NCI-H2107 treated with DMSO at 0.1 percent for 48 hours (cell line): ENCODE measurements at regions not wholly inside any gene's neighbourhood (a gene's known extent, or its start where the extent isn't known, plus 50 kb on each side); places are given as distances from the start of the nearest gene placed in this dataset.

ENCODE experiments used
- DNase-seq: peaks from one replicate; lab custom pipeline; 2025; ENCODE audit not compliant: unreplicated experiment; lab: John Stamatoyannopoulos, UW

GRCh38 chr13:21997726-21998125, 326.9 kb downstream of the FGF9 start:
- no peak for DNase-seq

- no peak for DNase-seq
These were observed 327.6 kb downstream of the FGF9 start for GRCh38 chr13:21998279-21998990.

GRCh38 chr13:21999666-22000065, 328.8 kb downstream of the FGF9 start:
- DNase-seq = no peak

GRCh38 chr13:22000191-22000590, 329.3 kb downstream of the FGF9 start:
- DNase-seq = no peak

GRCh38 chr13:22001336-22001735, 330.5 kb downstream of the FGF9 start:
- no peak for DNase-seq

- no peak for DNase-seq
These were observed 332.0 kb downstream of the FGF9 start for GRCh38 chr13:22002893-22003292.

- DNase-seq = no peak
These were observed 338.6 kb downstream of the FGF9 start for GRCh38 chr13:22009500-22009899.

GRCh38 chr13:22009937-22010336, 339.1 kb downstream of the FGF9 start:
- no peak for DNase-seq

- no peak for DNase-seq
These were observed 341.8 kb downstream of the FGF9 start for GRCh38 chr13:22012686-22013085.

- no peak for DNase-seq
These were observed 343.6 kb downstream of the FGF9 start for GRCh38 chr13:22014469-22014868.

- no peak for DNase-seq
These were observed 346.4 kb downstream of the FGF9 start for GRCh38 chr13:22017226-22017625.

- no peak for DNase-seq
These were observed 347.4 kb downstream of the FGF9 start for GRCh38 chr13:22018076-22018835.

- DNase-seq = no peak
These were observed 347.9 kb downstream of the FGF9 start for GRCh38 chr13:22018836-22019210.

- no peak for DNase-seq
These were observed 353.6 kb downstream of the FGF9 start for GRCh38 chr13:22024381-22024994.

GRCh38 chr13:22027566-22027965, 356.7 kb downstream of the FGF9 start:
- no peak for DNase-seq

GRCh38 chr13:22028831-22029230, 358.0 kb downstream of the FGF9 start:
- no peak for DNase-seq

- DNase-seq = no peak
These were observed 359.4 kb downstream of the FGF9 start for GRCh38 chr13:22030321-22030720.

- no peak for DNase-seq
These were observed 360.9 kb downstream of the FGF9 start for GRCh38 chr13:22031702-22032286.

- DNase-seq = no peak
These were observed 362.0 kb downstream of the FGF9 start for GRCh38 chr13:22032905-22033304.

GRCh38 chr13:22039961-22040360, 369.1 kb downstream of the FGF9 start:
- no peak for DNase-seq

GRCh38 chr13:22040810-22041364, 370.0 kb downstream of the FGF9 start:
- DNase-seq = no peak

- DNase-seq = no peak
These were observed 370.9 kb downstream of the FGF9 start for GRCh38 chr13:22041741-22042140.
